LNCaP clone FGC (cell line): ENCODE measurements at regions not wholly inside any gene's neighbourhood (a gene's known extent, or its start where the extent isn't known, plus 50 kb on each side); places are given as distances from the start of the nearest gene placed in this dataset.

Source experiments
- DNase-seq: peaks from one replicate; pipeline ENCODE4 v3.0.0-alpha.2; 2011; ENCODE audit warnings: low read depth
- H3K4me3 ChIP-seq: 2 replicates; pipeline ENCODE4 v1.5.1; 2011; ENCODE audit warnings: mild to moderate bottlenecking, low read depth, low read length, control low read depth
- CTCF ChIP-seq: IDR thresholded peaks from 2 replicates; pipeline ENCODE4 v1.5.1; 2012; ENCODE audit warnings: mild to moderate bottlenecking; ENCODE audit not compliant: control insufficient read depth, insufficient read depth; ENCODE audit errors: extremely low read depth

GRCh38 chr12:105832021-105832420 is 306.7 kb downstream of the NUAK1 start:
- no peak for TF ChIP-seq CTCF
- no peak overlapping the region for H3K4me3 ChIP-seq
- no peak for DNase-seq

GRCh38 chr12:105832806-105833205 is 305.9 kb downstream of the NUAK1 start:
- TF ChIP-seq CTCF, result no peak
- H3K4me3 ChIP-seq, result no peak overlapping the region
- DNase-seq, result no peak

- TF ChIP-seq CTCF, result no peak
- no peak for DNase-seq
- no peak overlapping the region for H3K4me3 ChIP-seq
Measured at GRCh38 chr12:105834496-105834895, 304.3 kb downstream of the NUAK1 start.

- H3K4me3 ChIP-seq, result no peak overlapping the region
- TF ChIP-seq CTCF, result no peak
- DNase-seq, result no peak
Measured at GRCh38 chr12:105835580-105836241, 303.0 kb downstream of the NUAK1 start.

GRCh38 chr12:105836242-105836622 is 302.5 kb downstream of the NUAK1 start:
- H3K4me3 ChIP-seq, result no peak overlapping the region
- no peak for DNase-seq
- no peak for TF ChIP-seq CTCF

GRCh38 chr12:105839629-105840127 is 299.1 kb downstream of the NUAK1 start:
- TF ChIP-seq CTCF, result no peak
- no peak for DNase-seq
- H3K4me3 ChIP-seq, result no peak overlapping the region

GRCh38 chr12:105840384-105840783 is 298.4 kb downstream of the NUAK1 start:
- DNase-seq, result no peak
- TF ChIP-seq CTCF, result no peak
- no peak overlapping the region for H3K4me3 ChIP-seq
